Progenitor cell of endocrine pancreas (in vitro differentiated cells): ENCODE measurements at regions not wholly inside any gene's neighbourhood (a gene's known extent, or its start where the extent isn't known, plus 50 kb on each side); places are given as distances from the start of the nearest gene placed in this dataset.
"Not testable (repeated sequence)": the region's sequence is repeated elsewhere in the genome, so short reads cannot be mapped to it uniquely, and the experiment has no call there.

ENCODE experiments used
- DNase-seq: peaks from one replicate; pipeline ENCODE4 v3.0.0; 2021; ENCODE audit warnings: low spot score; ENCODE audit not compliant: unreplicated experiment
- H3K27ac Mint-ChIP-seq: 2 replicates; pipeline ENCODE4 v1.8.0; 2021; ENCODE audit warnings: mild to moderate bottlenecking, moderate library complexity, mixed read lengths
- H3K27me3 Mint-ChIP-seq: 2 replicates; pipeline ENCODE4 v1.8.0; 2021; ENCODE audit warnings: mixed read lengths
- H3K36me3 Mint-ChIP-seq: 2 replicates; pipeline ENCODE4 v1.8.0; 2022; ENCODE audit warnings: mixed read lengths; ENCODE audit not compliant: insufficient read depth
- H3K4me1 Mint-ChIP-seq: 2 replicates; pipeline ENCODE4 v1.8.0; 2021; ENCODE audit warnings: low read depth, mixed read lengths
- H3K4me3 Mint-ChIP-seq: 2 replicates; pipeline ENCODE4 v1.8.0; 2021; ENCODE audit warnings: low read depth, mild to moderate bottlenecking, moderate library complexity, mixed read lengths
- H3K9me3 Mint-ChIP-seq: 2 replicates; pipeline ENCODE4 v1.8.0; 2021; ENCODE audit warnings: low read depth, mixed read lengths
- TF ChIP-seq, protein P1 (sequence below): fragments of 200-600 bp; sonication (generic); IDR thresholded peaks from one replicate; pipeline ENCODE4 v1.5.0; 2021; ENCODE audit warnings: antibody characterized with exemption, mild to moderate bottlenecking; ENCODE audit not compliant: unreplicated experiment

DNA sequence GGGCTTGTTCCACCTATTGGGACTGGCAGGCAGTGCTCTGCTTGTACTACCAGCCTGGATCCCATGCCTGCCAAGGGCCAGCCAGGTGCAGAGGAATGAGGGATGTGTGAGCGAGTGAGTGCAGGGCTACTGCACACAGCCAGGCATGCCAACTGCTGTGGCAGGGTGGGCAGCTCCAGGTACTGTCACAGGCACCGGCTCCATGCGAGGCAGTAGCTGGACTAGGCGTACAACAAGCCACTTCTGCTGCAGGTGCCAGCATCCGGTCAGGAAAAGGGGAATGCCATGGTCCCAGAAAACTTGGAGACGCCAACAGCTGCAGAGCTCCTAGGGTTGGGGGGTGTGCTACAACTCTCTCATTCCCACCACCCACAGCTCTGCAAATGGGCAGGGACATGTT, 1356.7 kb downstream of the SI start:
- peaks cover 3% of the 10 kb centered on the region for H3K9me3 Mint-ChIP-seq
- TF ChIP-seq, protein P1, sequence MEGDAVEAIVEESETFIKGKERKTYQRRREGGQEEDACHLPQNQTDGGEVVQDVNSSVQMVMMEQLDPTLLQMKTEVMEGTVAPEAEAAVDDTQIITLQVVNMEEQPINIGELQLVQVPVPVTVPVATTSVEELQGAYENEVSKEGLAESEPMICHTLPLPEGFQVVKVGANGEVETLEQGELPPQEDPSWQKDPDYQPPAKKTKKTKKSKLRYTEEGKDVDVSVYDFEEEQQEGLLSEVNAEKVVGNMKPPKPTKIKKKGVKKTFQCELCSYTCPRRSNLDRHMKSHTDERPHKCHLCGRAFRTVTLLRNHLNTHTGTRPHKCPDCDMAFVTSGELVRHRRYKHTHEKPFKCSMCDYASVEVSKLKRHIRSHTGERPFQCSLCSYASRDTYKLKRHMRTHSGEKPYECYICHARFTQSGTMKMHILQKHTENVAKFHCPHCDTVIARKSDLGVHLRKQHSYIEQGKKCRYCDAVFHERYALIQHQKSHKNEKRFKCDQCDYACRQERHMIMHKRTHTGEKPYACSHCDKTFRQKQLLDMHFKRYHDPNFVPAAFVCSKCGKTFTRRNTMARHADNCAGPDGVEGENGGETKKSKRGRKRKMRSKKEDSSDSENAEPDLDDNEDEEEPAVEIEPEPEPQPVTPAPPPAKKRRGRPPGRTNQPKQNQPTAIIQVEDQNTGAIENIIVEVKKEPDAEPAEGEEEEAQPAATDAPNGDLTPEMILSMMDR: no peak
- H3K36me3 Mint-ChIP-seq: no peaks in the 10 kb centered on the region
- no peaks in the 10 kb centered on the region for H3K27me3 Mint-ChIP-seq
- no peak for DNase-seq
- H3K4me3 Mint-ChIP-seq: no peak overlapping the region
- no peak overlapping the region for H3K27ac Mint-ChIP-seq
- H3K4me1 Mint-ChIP-seq: peaks cover under 1% of the 10 kb centered on the region

DNA sequence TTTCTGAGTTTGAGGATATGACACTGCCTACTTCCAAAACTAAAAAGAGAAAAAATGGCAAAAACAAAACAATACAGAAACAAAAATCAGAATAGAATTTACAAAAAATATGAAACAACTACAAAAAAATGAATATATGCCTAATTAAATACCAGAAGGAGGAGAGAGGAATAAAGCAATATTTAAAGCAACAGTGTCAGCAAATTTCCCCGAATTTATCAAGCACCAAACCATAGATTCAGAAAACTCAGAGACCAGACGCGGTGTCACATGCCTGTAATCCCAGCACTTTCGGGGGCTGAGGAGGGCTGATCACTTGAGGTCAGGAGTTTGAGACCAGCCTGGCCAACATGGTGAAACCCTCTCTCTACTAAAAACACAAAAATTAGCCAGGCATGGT, 1360.9 kb downstream of the SI start:
- Mint-ChIP-seq H3K4me3 (no peak overlapping the region), H3K27ac (no peak overlapping the region), H3K9me3 (peaks cover 3% of the 10 kb centered on the region), H3K36me3 (no peaks in the 10 kb centered on the region), H3K27me3 (no peaks in the 10 kb centered on the region), H3K4me1 (peaks cover 2% of the 10 kb centered on the region)
- no peak for DNase-seq
- TF ChIP-seq, protein P1: no peak

DNA sequence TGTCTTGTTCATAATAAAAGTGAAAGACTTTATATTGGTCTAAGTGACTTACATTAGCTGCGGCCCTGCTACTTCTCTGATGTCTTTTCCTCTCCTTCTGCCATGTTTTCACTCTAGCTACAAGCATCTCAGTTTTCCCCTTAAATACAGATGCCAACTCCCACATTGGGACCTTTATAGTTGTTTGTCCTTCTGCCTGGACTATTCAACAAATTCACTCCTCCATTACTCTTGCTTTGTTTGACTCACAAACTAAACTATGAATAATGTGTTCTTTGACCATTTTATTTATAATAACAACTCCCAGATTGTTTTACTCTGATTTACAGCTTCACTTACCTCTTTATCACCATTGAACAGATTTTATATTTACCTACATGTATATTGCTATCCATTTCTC, 1369.9 kb downstream of the SI start:
- Mint-ChIP-seq H3K4me1 (peaks cover 7% of the 10 kb centered on the region), H3K27me3 (no peaks in the 10 kb centered on the region), H3K27ac (no peak overlapping the region), H3K9me3 (no peaks in the 10 kb centered on the region), H3K36me3 (no peaks in the 10 kb centered on the region), H3K4me3 (no peak overlapping the region)
- DNase-seq: no peak
- TF ChIP-seq, protein P1: no peak

DNA sequence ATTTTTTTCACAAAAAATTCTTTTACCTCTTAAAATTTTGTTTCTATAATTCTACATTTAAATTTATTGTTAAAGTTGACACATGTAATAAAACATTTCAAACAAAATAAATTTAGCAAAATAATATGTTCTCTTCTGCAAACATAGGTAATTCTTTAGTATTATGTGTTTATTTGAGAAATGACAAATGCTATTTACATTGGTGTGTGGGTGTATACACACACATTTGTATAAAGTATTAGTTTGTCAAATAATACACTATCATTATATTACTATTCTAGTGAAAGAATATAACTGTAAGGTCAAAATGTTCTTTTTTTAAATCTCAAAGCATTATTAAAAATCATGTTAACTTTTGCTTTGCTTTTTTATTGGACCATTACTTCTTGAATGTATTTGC, 1370.6 kb downstream of the SI start:
- no peak overlapping the region for H3K4me3 Mint-ChIP-seq
- H3K4me1 Mint-ChIP-seq: peaks cover 7% of the 10 kb centered on the region
- no peak for DNase-seq
- H3K27me3 Mint-ChIP-seq: no peaks in the 10 kb centered on the region
- H3K9me3 Mint-ChIP-seq: no peaks in the 10 kb centered on the region
- no peaks in the 10 kb centered on the region for H3K36me3 Mint-ChIP-seq
- TF ChIP-seq, protein P1: no peak
- H3K27ac Mint-ChIP-seq: no peak overlapping the region

DNA sequence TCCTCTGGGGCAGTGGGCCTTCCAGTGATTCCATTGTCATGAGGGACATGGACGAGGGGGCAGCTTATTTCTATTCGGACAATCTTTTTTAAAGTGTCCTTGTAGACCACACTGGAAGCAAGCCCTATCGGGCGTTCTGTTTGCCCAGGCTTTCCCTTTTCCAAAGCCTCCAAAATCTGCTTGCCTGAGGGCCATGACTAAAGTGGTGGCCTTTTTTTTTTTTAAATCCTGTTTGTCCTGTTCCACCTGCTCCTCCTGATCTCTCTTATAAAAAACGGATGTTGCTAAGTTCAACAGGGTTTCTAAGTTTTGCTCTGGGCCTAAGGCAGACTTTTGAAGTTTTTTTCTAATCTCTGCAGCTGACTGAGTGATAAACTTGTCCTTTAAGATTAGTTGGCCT, 1380.1 kb downstream of the SI start:
- not testable (repeated sequence) for H3K27ac Mint-ChIP-seq

DNA sequence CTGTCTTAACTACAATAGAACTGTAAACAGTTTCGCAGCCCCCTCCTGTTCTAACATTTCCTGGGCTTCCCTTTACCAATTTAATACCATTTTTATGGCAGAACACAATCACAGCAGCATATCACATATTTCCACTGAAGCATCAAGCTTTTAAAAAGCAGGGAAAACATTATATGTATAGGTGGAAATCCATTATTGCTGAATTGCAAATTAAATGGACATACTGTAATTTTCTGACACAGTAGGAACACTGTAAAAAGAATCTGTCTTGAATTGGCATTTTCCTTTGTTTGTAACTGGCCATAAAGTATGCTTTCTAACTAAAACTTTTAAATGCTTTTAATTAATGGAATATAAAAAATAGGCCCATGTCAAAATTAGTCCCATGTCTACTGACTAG, 1385.8 kb downstream of the SI start:
- Mint-ChIP-seq H3K9me3 (peaks cover 14% of the 10 kb centered on the region), H3K27ac (no peak overlapping the region), H3K4me1 (no peaks in the 10 kb centered on the region), H3K4me3 (no peak overlapping the region), H3K27me3 (no peaks in the 10 kb centered on the region), H3K36me3 (peaks cover 2% of the 10 kb centered on the region)
- TF ChIP-seq, protein P1: no peak
- DNase-seq: no peak

More for the DNA sequence above, 1380.1 kb downstream of the SI start:
- not testable (repeated sequence) for H3K4me3 Mint-ChIP-seq, H3K27me3 Mint-ChIP-seq, H3K4me1 Mint-ChIP-seq, DNase-seq, H3K9me3 Mint-ChIP-seq, H3K36me3 Mint-ChIP-seq
